Adipocyte (in vitro differentiated cells): ENCODE measurements at regions not wholly inside any gene's neighbourhood (a gene's known extent, or its start where the extent isn't known, plus 50 kb on each side); places are given as distances from the start of the nearest gene placed in this dataset.
A peak's percentile ranks its signal among the peaks of the same experiment; 100 is the strongest.
"Not testable (repeated sequence)": the region's sequence is repeated elsewhere in the genome, so short reads cannot be mapped to it uniquely, and the experiment has no call there.

Experiments
- DNase-seq: peaks from one replicate; pipeline ENCODE4 v3.0.0-alpha.2; 2015; ENCODE audit warnings: low read depth
- H3K27me3 ChIP-seq: replicated peaks from 2 replicates; pipeline ENCODE4 v1.7.0; 2013; ENCODE audit warnings: mild to moderate bottlenecking, low read length, moderate library complexity; ENCODE audit not compliant: control insufficient read depth, insufficient read depth
- H3K36me3 ChIP-seq: 2 replicates; pipeline ENCODE4 v1.7.0; 2013; ENCODE audit warnings: low read length, mild to moderate bottlenecking, moderate library complexity; ENCODE audit not compliant: control insufficient read depth, insufficient read depth, severe bottlenecking
- H3K4me1 ChIP-seq: 2 replicates; pipeline ENCODE4 v1.7.0; 2013; ENCODE audit warnings: mild to moderate bottlenecking, low read length, moderate library complexity; ENCODE audit not compliant: control insufficient read depth, insufficient read depth
- H3K4me3 ChIP-seq: 2 replicates; pipeline ENCODE4 v1.7.0; 2013; ENCODE audit warnings: mild to moderate bottlenecking, low read length, moderate library complexity
- H3K9ac ChIP-seq: 2 replicates; pipeline ENCODE4 v1.7.0; 2013; ENCODE audit warnings: mild to moderate bottlenecking, low read length, moderate library complexity
- H3K9me3 ChIP-seq: 2 replicates; pipeline ENCODE4 v1.7.0; 2013; ENCODE audit warnings: mild to moderate bottlenecking, low read length, moderate library complexity; ENCODE audit not compliant: control insufficient read depth

GRCh38 chrX:45986081-45986480 lies 559.1 kb downstream of the ZNF674 start:
- peaks cover 32% of the 10 kb centered on the region for H3K9me3 ChIP-seq
- DNase-seq: peak; percentile 16
- H3K9ac ChIP-seq: no peak overlapping the region
- no peaks in the 10 kb centered on the region for H3K4me1 ChIP-seq
- H3K27me3 ChIP-seq: peaks cover 25% of the 10 kb centered on the region
- no peaks in the 10 kb centered on the region for H3K36me3 ChIP-seq
- no peak overlapping the region for H3K4me3 ChIP-seq

GRCh38 chrX:45982958-45983727 lies 562.1 kb downstream of the ZNF674 start:
- H3K9ac ChIP-seq, H3K4me3 ChIP-seq, H3K36me3 ChIP-seq, H3K4me1 ChIP-seq, DNase-seq: not testable (repeated sequence)
- Histone ChIP-seq H3K27me3 (peaks cover 25% of the 10 kb centered on the region), H3K9me3 (peaks cover 28% of the 10 kb centered on the region)

- H3K27me3 ChIP-seq: peaks cover 25% of the 10 kb centered on the region
- H3K9ac ChIP-seq: no peak overlapping the region
- DNase-seq: no peak
Measured at GRCh38 chrX:45980726-45981125, 564.5 kb downstream of the ZNF674 start.

GRCh38 chrX:45975633-45976032 lies 569.6 kb downstream of the ZNF674 start:
- no peaks in the 10 kb centered on the region for H3K36me3 ChIP-seq
- no peaks in the 10 kb centered on the region for H3K9me3 ChIP-seq
- H3K4me3 ChIP-seq: no peak overlapping the region
- no peaks in the 10 kb centered on the region for H3K4me1 ChIP-seq
- peaks cover 12% of the 10 kb centered on the region for H3K27me3 ChIP-seq
- DNase-seq: no peak
- H3K9ac ChIP-seq: no peak overlapping the region

More at GRCh38 chrX:45980726-45981125, 564.5 kb downstream of the ZNF674 start:
- no peaks in the 10 kb centered on the region for H3K36me3 ChIP-seq
- H3K4me1 ChIP-seq: no peaks in the 10 kb centered on the region
- peaks cover 28% of the 10 kb centered on the region for H3K9me3 ChIP-seq
- H3K4me3 ChIP-seq: no peak overlapping the region

GRCh38 chrX:45972636-45973035 lies 572.6 kb downstream of the ZNF674 start:
- Histone ChIP-seq H3K9ac (no peak overlapping the region), H3K36me3 (no peaks in the 10 kb centered on the region), H3K9me3 (peaks cover 3% of the 10 kb centered on the region), H3K4me3 (no peak overlapping the region), H3K27me3 (no peaks in the 10 kb centered on the region), H3K4me1 (no peaks in the 10 kb centered on the region)
- DNase-seq: no peak

- Histone ChIP-seq H3K9ac (no peak overlapping the region), H3K36me3 (no peaks in the 10 kb centered on the region), H3K4me3 (no peak overlapping the region), H3K27me3 (peaks cover 25% of the 10 kb centered on the region), H3K4me1 (no peaks in the 10 kb centered on the region), H3K9me3 (peaks cover 29% of the 10 kb centered on the region)
- DNase-seq: no peak
Measured at GRCh38 chrX:45959567-45959966, 585.7 kb downstream of the ZNF674 start.

- Histone ChIP-seq H3K9ac (no peak overlapping the region), H3K4me1 (no peaks in the 10 kb centered on the region), H3K27me3 (peaks cover 25% of the 10 kb centered on the region), H3K36me3 (no peaks in the 10 kb centered on the region), H3K4me3 (no peak overlapping the region), H3K9me3 (peaks cover 19% of the 10 kb centered on the region)
- no peak for DNase-seq
Measured at GRCh38 chrX:45956191-45956870, 588.9 kb downstream of the ZNF674 start.

GRCh38 chrX:45955661-45956060 lies 589.6 kb downstream of the ZNF674 start:
- Histone ChIP-seq H3K4me1 (no peaks in the 10 kb centered on the region), H3K9ac (no peak overlapping the region), H3K36me3 (no peaks in the 10 kb centered on the region), H3K4me3 (no peak overlapping the region), H3K27me3 (peaks cover 25% of the 10 kb centered on the region), H3K9me3 (peaks cover 12% of the 10 kb centered on the region)
- no peak for DNase-seq

GRCh38 chrX:45954026-45954425 lies 591.2 kb downstream of the ZNF674 start:
- peak; percentile 43 for DNase-seq
- H3K27me3 ChIP-seq: peaks cover 25% of the 10 kb centered on the region
- no peaks in the 10 kb centered on the region for H3K36me3 ChIP-seq
- H3K4me1 ChIP-seq: no peaks in the 10 kb centered on the region
- no peak overlapping the region for H3K9ac ChIP-seq
- H3K9me3 ChIP-seq: peaks cover 5% of the 10 kb centered on the region
- no peak overlapping the region for H3K4me3 ChIP-seq

GRCh38 chrX:45952030-45952429 lies 593.2 kb downstream of the ZNF674 start:
- peaks cover 15% of the 10 kb centered on the region for H3K27me3 ChIP-seq
- no peak for DNase-seq
- H3K9me3 ChIP-seq: peaks cover 5% of the 10 kb centered on the region
- no peak overlapping the region for H3K9ac ChIP-seq
- no peaks in the 10 kb centered on the region for H3K4me1 ChIP-seq
- H3K36me3 ChIP-seq: no peaks in the 10 kb centered on the region
- no peak overlapping the region for H3K4me3 ChIP-seq

- Histone ChIP-seq H3K9ac (no peak overlapping the region), H3K9me3 (peaks cover 14% of the 10 kb centered on the region), H3K4me1 (no peaks in the 10 kb centered on the region), H3K4me3 (no peak overlapping the region), H3K36me3 (no peaks in the 10 kb centered on the region), H3K27me3 (peaks cover 18% of the 10 kb centered on the region)
- DNase-seq: no peak
Measured at GRCh38 chrX:45935408-45935807, 609.8 kb downstream of the ZNF674 start.
